ENCODE measurements at regions not wholly inside any gene's neighbourhood (a gene's known extent, or its start where the extent isn't known, plus 50 kb on each side); places are given as distances from the start of the nearest gene placed in this dataset.

DNA sequence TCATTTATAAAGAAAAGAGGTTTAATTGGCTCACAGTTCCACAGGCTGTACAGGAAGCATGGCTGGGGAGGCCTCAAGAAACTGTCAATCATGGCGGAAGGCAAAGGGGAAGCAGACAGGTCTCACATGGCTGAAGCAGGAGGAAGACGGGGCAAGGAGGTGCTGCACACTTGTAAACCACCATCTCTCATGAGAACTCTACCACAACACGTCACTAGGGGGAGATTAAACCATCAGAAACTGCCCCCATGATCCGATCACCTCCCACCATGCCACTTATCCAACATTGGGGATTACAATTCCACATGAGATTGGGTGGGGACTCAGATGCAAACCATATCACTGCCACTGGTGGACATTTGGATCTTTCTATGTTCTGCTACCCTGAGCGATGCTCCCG, 351.4 kb downstream of the NPHP4 start:
- in situ Hi-C loops (cut with MboI; ENCODE audit: low sequenced_read_pairs): no loop called here

DNA sequence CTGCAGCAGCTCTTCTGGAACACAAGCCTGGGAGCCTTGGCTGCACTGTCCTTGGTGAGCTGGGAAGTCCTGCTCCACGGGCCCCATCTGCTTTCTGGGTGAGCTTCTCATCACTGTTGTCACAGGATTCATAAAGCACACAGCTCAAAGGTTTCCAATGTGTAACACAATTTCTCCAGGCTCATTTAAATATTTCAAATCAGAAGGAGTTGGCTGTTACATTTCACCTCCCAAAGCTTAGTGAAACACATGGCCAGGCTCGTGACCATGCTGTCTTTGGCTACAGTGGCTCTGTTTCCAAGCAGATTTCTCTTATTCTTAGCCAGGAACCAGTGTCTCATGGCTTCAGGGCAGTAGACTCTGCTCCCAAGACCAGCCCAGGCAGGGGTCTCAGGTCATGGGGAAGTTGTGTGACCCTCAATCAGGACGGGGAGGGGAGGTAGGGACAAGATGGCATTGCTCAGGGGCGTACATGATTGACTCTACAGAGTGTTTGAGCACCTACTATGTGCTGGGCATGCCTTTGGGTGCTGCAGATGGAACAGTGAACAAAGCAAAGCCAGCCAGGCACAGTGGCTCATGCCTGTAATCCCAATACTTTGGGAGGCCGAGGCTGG, 353.0 kb downstream of the NPHP4 start:
- in situ Hi-C loops (cut with MboI; ENCODE audit: low sequenced_read_pairs): no loop called here

DNA sequence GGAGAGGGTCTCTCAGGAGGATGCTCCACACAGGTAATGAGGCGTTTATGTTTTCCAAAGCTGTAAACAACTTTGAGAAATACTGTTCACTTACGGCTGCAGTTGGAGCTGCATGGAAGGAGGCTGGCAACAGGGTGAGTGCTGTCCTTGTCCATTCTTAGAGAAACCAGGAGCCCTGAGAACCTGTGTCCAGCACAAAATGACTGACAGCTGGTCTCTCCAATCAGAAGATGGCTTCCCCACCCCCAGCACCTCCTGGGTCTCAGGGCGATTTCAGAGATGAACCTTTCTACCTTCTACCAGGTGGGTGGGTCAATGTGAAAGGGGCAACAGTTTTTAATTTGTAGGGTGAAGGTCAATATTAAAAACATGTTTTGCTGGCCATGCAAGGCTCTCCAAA, 353.6 kb downstream of the NPHP4 start:
- in situ Hi-C loops (cut with MboI; ENCODE audit: low sequenced_read_pairs): no loop called here

DNA sequence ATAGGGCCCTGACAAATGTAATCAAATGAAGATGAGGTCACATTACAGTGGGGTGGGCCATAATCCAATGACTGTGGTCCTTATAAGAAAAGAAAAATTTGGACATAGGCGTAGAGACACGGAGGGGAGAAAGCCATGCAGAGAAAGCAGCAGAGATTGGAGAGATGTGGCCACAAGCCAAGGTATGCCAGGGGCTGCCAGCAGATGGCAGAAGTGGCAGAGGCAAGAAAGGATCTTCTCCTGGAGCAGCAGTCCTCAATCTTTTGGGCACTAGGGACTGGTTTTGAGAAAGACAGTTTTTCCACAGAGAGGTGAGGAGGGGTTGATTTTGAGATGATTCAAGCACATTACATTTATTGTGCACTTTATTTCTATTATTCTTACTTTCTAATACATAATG, 355.1 kb downstream of the NPHP4 start:
- in situ Hi-C loops (cut with MboI; ENCODE audit: low sequenced_read_pairs): no loop called here

DNA sequence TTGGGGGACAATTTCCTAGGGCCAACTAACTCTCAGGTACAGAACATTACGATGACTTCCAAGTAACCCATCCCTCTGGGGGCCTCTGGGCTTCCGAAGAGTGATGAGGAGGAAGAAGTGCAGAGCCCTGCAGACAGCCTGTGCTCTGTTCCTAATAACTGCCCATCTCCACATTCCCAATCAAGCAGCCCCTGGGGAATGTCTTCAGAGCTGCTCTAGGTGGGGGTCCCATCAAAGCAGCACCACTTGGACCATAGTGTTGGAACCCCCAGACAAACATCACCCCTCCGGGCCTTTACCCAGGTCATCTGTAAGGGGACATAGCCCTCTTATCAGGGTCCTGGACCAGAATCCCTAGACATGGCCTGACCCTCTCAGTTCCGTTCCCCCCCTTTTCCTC, 357.3 kb downstream of the NPHP4 start:
- in situ Hi-C loops (cut with MboI; ENCODE audit: low sequenced_read_pairs): no loop called here

DNA sequence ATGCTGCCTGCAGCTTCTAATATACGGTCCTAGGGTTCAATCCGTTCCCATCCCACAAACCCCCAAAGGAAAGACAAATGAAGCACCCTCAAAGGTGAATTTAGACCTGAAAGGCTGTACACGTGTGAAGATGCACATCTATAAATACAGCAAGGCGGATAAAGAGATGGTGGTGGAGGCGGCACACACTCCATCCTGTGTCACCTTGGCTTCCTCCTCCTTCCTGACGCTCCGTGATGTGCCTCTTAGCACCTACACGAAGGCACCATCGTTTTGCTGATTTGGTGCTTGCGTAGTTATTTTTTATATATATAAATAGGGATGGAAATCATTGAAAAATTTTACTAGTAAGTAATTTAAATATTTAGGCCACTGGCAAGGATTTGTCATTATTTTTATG, 359.4 kb downstream of the NPHP4 start:
- in situ Hi-C loops (cut with MboI; ENCODE audit: low sequenced_read_pairs): no loop called here

DNA sequence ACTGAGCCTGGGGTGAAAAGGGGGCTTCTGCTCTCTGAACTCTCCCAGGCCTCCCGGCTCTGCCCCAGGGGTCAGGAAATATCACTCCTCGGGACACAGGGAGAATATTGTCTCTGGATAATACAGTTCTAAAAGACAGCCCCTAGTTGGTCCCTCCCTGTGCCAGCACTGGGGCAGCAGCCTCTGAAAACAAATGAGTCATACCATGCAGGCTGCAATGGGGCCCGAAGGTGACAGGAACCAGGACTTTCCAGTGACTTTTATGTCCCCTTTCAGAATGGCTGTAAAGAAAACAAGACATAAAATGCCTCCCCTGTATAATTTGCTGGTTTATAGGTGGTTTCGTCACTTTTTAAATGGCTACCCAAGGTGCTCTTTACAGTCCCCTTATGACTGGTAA, 360.0 kb downstream of the NPHP4 start:
- in situ Hi-C loops (cut with MboI; ENCODE audit: low sequenced_read_pairs): no loop called here

DNA sequence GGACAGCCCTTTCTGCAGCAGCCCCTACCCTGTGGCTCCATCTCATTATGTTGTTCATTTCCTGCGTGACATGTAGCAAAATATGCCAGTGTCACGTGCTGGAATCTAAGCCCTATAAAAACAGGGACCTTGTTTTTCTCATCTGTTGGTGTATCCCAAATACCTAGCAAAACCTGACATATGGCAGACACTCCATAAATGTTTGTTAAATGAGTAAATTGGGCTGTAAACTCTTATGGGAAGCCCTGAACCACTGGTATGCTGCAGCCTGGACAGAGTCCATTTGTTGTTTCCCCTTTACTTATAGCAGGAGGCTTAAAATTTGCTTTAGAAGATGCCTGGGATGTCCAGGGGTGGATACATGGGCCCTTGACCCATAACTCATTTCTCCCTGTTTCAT, 363.8 kb downstream of the NPHP4 start:
- in situ Hi-C loops (cut with MboI; ENCODE audit: low sequenced_read_pairs): no loop called here

DNA sequence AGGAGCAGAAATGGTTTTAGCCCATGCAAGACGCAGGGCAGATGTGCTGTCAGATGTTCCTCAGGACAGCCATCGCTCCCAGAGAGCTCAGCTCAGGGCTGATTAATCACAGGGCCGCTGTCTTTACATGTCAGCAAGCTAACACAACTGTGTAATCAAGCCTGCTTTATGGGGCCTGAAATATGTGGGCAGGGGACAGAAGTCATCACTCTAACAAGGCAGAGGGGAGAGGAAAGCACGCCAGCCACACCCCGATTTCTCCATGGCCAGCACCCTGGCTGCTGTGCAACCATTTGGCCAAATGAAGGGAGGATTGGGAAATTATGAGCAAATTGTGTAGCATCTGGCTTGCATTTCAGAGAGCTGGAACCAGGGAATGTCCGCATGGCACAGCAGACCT, 368.8 kb downstream of the NPHP4 start:
- in situ Hi-C loops (cut with MboI; ENCODE audit: low sequenced_read_pairs): no loop called here

DNA sequence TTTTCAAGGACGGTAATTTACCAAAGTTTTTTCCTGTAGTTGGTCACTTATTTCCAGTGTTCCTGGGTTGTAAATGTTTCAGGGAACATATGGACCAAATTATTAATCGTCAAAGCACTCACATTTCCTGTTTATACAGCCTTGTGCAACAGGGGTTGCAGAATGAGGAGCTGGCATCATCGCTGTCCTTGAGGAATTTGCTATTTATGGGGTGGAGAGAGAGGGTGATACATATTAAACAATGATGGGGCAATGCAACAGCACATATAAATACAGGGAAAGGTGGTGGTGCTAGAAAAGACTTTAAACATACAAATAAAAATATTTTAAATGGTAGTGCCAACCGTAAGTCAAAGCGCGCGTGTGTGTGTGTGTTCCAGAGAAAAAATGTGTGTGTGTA, 369.8 kb downstream of the NPHP4 start:
- in situ Hi-C loops (cut with MboI; ENCODE audit: low sequenced_read_pairs): no loop called here

DNA sequence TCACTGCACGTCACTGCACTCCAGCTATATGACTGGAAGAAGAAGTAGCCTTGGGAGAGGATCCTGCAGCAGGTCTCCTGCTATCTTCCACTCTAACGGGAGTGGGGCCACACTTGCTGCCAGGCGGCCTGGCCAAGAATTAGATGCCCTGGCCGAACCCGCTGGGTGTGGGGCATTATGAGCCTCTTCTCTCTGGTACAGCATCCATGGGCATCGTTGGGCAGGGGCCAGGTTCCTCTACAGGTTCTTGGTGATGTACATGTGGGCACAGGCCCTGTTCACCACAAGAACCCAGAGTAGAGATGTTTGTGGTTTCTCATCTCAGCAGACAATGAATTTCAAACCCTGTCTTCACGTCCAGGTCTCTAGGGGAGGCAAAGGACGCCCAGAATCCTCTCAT, 370.5 kb downstream of the NPHP4 start:
- in situ Hi-C loops (cut with MboI; ENCODE audit: low sequenced_read_pairs): no loop called here

DNA sequence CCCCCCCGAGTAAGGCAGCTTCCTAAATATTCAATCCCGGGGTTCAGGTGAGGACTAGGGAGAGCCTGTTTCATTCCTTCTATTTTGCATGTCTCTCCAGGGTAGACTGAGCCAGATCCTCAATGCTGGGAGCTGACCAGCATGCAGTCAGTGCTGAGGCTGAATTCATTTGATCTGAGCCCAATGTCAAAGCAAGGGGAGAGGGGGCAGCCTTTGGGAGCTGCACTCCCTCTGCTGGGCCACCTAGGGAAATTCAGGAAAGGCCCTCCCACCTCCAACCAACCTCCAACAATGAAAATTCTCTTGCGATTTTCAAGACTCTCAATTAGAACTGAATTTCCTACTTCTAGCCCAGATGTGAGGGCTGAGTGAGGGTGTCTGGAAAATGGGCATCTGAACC, 371.2 kb downstream of the NPHP4 start:
- in situ Hi-C loops (cut with MboI; ENCODE audit: low sequenced_read_pairs): no loop called here

DNA sequence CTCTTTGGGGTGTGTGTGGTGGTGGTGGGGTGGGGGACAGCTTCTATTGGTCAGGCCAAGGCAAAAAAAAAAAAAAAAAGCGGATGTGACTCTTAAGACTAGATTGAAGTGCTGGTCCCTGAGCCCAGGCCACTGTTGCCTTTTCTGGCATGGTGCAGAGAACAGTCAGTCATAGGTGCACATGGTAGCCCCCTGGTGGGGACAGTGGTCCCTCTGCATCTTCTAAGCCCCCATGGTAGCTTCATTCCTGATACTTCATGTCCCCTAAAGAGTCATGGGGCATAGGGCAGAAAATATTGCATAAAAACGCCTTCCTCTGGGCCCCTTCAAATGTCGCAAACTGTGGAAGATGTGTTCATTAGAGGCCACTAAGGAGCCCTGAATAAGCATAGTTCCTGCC, 371.8 kb downstream of the NPHP4 start:
- in situ Hi-C loops (cut with MboI; ENCODE audit: low sequenced_read_pairs): no loop called here

DNA sequence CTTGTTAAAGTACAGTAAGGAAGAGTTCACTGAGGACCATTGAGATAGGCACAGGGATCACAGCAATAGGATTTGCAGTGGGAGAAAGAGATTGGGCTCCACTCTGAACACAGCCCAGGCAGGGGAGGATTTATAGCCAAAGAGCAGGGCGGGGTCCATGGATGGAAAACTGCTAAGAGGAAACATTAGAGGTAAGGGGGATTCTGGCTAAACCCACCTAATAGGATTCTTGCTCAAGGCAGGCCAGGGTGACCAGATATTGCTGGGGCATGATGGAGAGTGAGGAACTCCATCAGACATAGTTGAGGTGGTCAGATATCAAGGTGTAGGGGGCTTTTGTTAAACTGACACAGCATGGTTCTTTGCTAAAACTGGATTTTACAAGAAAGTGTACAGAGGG, 372.8 kb downstream of the NPHP4 start:
- in situ Hi-C loops (cut with MboI; ENCODE audit: low sequenced_read_pairs): no loop called here

DNA sequence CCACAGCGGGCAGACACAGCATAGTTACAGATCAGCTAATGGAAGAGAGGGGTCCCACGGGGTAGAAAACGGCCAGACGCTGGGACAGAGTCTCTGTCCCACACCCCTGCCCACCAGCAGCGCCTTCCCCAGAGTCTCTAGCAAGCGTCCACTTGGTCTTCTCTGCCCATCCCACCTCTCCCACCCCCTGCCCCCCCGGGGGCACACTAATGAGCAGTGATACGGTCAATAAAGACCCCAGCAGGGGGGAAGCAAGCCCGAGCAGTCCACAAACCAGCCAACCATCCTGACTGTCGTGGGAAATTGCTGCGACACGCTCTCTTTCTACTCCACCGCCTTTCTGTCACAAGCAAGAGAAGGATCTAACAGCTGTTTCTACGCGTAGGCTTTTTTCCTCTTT, 374.7 kb downstream of the NPHP4 start:
- in situ Hi-C loops (cut with MboI; ENCODE audit: low sequenced_read_pairs): no loop called here

DNA sequence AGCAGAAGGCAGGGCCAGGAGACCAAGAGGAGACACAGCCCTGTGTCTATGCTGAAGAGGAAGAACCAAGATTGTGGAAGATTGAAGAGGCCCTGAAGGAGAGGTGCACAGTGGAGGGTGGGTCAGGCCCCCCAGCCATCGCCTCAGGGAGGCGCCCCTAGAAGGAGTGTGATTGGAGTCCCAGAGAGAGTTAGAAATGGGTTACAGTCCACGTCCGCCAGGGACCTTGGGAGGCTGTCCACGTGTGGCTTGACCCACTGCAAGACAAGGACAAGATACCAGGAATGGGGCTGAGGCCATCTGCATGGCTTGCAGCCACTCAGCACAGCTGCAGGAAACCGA, 375.1 kb downstream of the NPHP4 start:
- in situ Hi-C loops (cut with MboI; ENCODE audit: low sequenced_read_pairs): no loop called here

DNA sequence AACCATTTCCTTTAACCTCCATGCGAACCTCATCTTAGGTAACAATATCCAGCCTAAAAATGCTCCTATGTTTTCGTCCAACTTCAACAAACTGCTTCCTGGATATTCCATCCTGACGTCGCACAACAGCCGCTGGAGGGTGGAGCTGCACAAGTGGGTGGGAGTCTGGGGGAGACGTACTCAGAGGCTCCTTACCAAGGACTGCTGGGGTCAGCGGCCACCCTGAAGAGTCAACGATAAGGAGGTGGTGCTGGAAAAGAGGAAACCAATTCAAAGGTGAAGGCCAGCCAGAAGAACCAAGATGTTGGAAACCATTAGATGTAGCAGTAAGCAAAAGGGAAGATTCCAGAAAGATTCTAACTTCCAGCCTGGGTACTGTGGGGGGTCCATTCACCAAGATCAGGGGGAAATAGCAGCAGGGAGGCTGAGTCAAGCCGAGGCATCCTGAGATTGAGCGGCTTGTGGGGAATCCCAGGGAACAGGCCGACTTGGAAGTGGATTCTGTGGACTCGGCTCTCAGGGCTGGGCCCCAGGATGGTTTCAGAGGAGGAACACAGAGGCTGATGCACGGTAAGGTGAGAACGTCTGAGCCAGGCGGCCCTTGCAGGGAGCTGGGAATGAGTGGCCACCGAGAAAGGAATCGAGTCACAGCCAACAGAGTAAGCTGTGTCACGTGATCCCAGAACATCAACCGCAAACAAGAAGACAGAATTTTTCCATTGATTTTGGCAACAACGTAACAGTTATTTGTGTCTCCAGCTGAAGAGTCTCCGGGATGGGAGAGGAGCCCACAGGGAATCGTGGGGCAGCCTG, 375.7 kb downstream of the NPHP4 start:
- in situ Hi-C loops (cut with MboI; ENCODE audit: low sequenced_read_pairs): no loop called here

DNA sequence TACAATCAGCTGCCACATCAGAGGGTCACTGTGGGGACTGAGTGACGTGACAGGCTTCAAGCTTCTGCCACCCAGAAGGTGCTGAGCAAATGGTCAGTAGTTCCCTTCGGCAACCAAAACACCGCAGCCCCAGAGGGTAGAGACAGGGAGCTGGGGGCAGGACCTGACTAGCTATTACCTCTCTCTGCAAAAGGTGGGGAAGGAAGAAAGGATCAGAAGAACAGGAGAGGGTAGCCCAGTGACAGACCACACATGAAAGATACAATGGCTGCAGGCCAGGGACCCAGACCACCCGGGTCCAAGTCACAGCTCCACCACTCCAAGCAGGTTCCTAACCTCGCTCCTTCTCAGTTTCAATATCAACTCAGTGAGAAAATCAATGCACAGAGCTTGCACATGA, 377.1 kb downstream of the NPHP4 start:
- in situ Hi-C loops (cut with MboI; ENCODE audit: low sequenced_read_pairs): no loop called here

DNA sequence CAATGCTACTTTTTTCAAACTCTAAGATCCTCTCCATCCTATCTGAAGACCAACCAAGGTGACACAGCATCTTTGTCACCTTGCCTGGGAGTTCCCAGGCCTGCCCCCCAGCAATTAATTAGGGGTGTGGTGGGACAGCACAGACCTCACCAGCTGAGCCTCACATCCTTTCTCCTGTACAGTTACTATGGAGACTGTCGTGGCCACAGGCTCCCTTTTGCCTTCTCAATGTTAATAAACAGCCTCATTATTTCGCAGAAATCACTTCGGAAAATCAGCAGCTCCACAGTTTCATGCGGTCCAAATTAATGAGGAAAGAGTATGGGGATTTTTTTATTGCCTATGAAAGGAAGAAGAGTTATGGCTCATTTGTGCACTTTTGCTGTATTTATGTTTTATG, 378.3 kb downstream of the NPHP4 start:
- in situ Hi-C loops (cut with MboI; ENCODE audit: low sequenced_read_pairs): no loop called here

DNA sequence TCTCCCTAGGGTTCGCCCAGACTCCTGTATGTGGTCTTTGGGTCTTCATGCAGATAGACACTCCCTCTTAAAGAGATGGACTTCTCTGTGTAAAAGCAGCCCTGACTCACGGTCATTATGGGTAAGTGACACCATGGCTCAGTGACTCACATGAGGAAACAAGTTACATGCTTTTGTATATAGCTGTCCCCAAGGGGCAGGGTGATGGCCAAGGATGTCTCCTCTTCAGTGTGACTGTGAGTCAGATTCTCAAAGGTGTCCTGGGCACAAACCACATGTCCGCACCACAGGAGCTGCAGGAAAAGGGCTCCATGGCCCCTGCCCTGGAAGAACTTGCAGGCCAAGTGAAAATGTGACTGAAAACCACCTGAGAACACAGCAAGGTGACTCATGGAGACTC, 380.4 kb downstream of the NPHP4 start:
- in situ Hi-C loops (cut with MboI; ENCODE audit: low sequenced_read_pairs): no loop called here

DNA sequence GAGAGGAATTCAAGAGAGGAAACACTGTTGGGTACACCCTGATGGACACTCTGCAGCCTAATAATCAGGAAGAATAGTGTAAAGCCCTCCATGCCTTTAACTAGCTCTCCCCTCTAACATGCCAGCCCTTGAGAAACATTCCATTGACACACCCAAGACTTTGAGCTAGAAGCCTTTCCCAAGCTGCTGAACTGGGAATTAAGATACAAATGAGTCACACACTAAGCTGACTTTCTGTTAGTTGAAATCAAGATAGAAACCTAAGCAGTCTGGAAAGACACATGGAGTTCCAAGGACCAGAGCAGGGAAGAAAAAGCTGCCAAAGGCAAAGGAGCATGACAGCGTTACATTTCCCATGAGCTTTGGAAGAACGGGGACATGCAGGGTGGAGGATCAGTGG, 380.8 kb downstream of the NPHP4 start:
- in situ Hi-C loops (cut with MboI; ENCODE audit: low sequenced_read_pairs): no loop called here

DNA sequence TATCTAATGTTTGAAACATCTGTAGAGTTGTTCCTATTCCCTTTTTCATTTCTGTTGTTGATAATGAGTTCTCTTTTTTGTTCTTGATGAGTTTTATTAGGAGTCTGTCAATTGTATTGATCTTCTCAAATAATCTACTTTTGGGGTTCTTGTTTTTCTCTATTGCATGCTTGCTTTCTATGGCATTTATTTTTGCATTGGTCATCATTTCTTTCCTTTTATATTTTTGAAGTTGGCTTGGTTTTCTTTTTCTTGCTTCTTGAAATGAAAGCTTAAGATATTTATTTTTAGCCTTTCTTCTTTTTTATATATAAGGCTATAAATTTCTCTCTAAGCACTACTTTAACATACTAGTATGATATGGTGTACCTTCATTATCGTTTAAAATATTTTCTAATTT, 381.8 kb downstream of the NPHP4 start:
- in situ Hi-C loops (cut with MboI; ENCODE audit: low sequenced_read_pairs): no loop called here
